ENCODE measurements at regions not wholly inside any gene's neighbourhood (a gene's known extent, or its start where the extent isn't known, plus 50 kb on each side); places are given as distances from the start of the nearest gene placed in this dataset.

DNA sequence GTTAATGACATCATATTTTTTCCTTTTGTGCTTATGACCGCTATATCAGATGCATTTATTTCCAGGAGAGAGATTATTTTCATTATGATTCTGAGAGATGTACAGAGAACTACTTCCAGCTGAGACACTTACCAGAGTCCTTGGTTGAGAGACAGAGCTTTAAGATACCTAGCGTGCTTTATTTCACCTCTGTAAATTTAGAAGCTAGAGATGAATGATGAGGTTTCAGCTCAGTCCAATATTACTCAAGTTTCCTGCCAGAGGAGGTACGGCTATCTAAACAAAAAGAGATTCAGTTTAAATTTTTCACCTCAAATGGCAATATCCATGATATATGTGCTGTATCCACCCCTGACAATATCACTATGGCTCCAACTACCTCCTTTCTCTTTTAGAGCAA is 182.6 kb upstream of the FAM3C start:
- ATAC-seq (no peak), DNase-seq (no peak)
- intact Hi-C loops (cut with micrococcal nuclease): no loop called here

GRCh38 chr7:121576148-121576917 is 180.2 kb upstream of the FAM3C start:
- ATAC-seq (no peak), DNase-seq (no peak)
- intact Hi-C loops (cut with micrococcal nuclease): no loop called here

DNA sequence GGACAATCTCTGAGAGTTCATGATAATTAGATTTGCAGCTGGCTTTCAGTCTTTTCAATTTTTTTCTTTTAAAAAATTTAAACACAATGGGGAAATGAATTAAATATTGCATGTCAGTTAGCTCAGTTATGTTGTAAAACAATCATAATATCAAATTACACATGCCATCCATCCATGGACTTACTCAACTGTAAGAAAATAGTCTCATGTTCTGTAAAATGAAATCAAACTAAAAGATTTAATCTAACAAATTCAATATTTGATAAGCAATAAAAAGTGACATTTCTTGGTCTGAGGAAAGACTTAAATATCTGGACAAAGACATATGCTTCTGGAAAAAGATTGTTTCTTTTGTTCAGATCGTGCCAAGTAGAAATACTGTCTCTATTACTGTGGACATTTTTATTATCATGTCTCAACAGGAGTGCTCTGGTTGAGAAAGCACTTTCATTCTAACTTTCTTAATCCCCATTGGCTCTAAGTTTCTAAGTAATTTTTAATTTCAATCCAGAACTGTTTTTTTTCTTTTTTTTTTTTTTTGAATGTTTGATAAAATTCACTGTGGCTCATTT is 179.2 kb upstream of the FAM3C start:
- DNase-seq (no peak), ATAC-seq (no peak)
- intact Hi-C loops (cut with micrococcal nuclease): no loop called here

GRCh38 chr7:121574109-121574508 is 178.0 kb upstream of the FAM3C start:
- DNase-seq (no peak), ATAC-seq (no peak)
- intact Hi-C loops (cut with micrococcal nuclease): no loop called here

GRCh38 chr7:121572615-121573014 is 176.5 kb upstream of the FAM3C start:
- no peak for ATAC-seq
- intact Hi-C loops (cut with micrococcal nuclease): no loop called here
- DNase-seq: no peak

DNA sequence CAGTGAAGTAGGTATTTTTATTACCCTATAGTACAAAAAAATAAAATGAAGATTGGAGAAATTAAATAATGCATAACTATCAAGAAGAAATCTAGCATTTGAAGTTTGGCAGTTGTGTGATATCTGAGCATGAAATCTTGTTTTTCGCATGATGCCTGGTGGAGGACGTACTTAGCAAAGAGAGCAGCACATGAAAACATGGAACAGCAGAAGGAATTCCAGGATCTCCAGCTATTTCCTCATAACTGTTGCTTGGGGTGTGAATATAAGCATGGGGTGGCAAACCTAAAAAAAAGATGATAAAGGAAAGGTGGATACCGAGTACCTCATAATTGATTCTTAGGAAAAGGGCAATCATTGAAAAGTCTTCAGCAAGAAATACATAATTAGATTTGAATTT is 174.3 kb upstream of the FAM3C start:
- ATAC-seq: no peak
- DNase-seq: no peak
- intact Hi-C loops (cut with micrococcal nuclease): no loop called here

DNA sequence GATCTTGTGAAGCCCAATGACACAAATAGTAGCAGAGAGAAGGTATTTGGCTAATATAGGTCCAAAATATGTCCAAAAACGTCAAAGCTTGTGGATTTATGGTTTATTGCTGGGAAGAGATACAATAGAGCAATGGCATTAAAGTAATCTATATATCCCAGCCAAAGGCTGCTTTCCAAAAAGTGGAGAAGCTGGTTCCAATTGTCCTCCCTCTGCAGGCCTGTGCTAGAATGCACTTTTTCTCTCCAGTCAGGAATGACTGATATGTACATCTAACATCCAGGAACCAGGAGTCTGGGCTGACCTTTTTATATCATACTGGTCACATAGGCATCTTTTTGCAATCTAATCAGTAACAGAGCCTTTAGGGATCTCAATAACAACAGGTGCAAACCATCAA is 167.1 kb upstream of the FAM3C start:
- intact Hi-C loops (cut with micrococcal nuclease): no loop called here
- ATAC-seq (no peak), DNase-seq (no peak)

DNA sequence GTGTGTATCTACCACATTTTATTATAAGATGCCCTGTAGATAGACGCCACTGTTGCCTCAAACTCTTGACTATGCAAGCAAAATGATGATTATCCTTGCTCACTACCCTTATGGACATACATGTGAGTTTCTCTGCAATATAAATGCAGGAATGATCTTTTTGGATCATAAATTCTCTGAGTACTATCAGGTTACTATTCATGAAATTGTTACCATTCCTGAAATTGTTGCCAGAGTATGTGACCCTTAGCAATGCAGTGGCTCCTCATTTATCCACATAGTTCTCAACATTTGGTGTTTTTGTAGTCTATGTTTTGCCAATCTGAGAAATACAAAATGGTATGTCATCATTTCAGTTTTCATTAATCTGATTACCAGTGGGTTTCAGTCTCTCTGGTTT is 166.2 kb upstream of the FAM3C start:
- DNase-seq: no peak
- intact Hi-C loops (cut with micrococcal nuclease): no loop called here
- no peak for ATAC-seq

- DNase-seq (no peak), ATAC-seq (no peak)
- intact Hi-C loops (cut with micrococcal nuclease): no loop called here
Measured at GRCh38 chr7:121561717-121562116, 165.6 kb upstream of the FAM3C start.

- no peak for DNase-seq
- no peak for ATAC-seq
Measured at GRCh38 chr7:121560267-121560990, 164.3 kb upstream of the FAM3C start.

DNA sequence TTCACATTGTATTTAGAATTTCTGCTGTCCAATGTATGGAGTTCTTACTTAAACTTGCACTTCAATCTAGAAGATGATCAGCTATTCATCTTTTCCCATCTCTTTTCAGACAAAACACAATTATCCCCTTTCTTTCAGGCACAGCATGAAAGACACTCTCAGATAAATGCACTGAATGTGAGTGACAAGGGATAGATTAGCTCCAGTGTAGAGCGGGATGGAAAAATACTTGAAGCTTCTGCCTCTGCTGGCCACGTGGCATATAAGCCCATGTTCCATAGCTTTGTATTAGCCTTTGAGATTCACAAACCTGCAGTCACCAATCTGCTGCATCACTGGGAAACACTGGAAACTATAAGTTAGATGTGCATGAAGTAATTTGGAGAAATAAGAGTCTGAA is 162.2 kb upstream of the FAM3C start:
- ATAC-seq (no peak), DNase-seq (no peak)
- intact Hi-C loops (cut with micrococcal nuclease): no loop called here

More at GRCh38 chr7:121560267-121560990, 164.3 kb upstream of the FAM3C start:
- intact Hi-C loops (cut with micrococcal nuclease): no loop called here

DNA sequence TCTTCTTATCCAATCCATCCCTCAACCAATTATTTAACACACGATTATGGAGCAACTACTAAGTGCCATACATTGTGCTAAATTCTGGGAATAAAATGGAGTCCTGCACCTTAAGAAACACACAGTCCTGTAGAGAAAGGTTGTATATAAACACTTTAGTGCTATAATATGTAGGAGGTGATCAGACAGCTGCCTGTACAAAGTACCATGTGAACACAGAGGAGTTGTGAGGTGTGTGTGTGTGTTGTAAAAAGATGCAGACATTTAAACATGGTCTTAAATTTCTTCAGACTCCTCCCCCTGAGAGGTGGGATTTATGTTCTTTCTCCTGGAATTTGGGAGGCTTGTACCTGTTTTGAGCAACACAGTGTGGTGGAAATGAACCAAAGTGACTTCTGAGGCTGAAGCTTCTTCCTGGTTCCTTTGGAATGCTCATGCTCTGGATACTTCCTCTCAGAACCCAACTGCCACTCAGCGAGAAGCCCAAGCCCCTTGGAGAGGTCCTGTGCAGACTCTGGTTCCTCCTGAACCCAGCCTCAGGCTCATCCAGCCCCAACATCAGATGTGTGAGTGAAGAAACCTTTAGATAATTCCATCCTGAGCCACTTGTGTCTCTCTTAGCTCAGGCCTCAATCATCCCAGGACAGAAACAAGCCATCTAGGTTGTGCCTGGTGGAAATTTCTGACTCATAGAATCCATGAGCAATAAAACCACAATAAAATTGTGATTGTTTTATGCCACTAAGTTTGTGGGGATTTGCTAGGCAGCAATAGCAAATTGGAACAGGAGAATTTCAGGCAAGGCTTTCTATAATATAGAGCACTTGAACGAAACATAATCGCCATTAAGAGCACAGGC is 161.2 kb upstream of the FAM3C start:
- ATAC-seq (no peak), DNase-seq (no peak)
- intact Hi-C loops (cut with micrococcal nuclease): no loop called here

GRCh38 chr7:121555558-121555957 is 159.4 kb upstream of the FAM3C start:
- ATAC-seq (no peak), DNase-seq (no peak)
- intact Hi-C loops (cut with micrococcal nuclease): no loop called here

DNA sequence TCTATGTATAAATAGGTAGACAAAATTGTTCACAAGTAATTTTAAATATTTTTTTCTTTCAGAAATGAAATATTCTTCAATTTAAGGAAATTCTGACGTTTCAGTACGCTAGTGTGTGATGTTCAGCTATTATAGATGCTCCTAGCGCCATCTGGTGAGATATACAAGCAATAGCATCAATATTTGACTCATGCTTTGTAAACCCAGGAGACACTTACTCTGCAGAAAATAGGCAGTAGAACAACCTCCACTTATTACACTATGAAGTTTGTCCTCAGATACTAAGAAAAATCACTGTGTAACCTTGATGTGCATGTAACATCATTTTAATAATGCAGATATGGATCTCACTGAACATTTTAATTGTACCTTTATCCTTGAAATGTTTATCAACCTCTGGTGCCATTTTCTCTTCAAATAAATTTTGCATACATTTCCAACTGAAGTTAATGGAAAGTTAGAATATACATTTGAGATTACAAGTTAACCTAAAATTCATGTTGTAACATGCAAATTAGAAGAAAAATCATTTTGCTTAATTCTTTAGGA is 151.5 kb upstream of the FAM3C start:
- ATAC-seq: peak; percentile 71
- intact Hi-C loops (cut with micrococcal nuclease): loop anchor here (2.0 kb wide), 1 partner anchor 181 kb away; no protein-coding TSS in a partner anchor

GRCh38 chr7:121546632-121547543 is 150.8 kb upstream of the FAM3C start:
- DNase-seq (no peak), ATAC-seq (no peak)
- intact Hi-C loops (cut with micrococcal nuclease): loop anchor here (2.0 kb wide), 1 partner anchor 180 kb away; no protein-coding TSS in a partner anchor

More for the DNA sequence above, 151.5 kb upstream of the FAM3C start:
- no peak for DNase-seq

GRCh38 chr7:121545418-121545817 is 149.3 kb upstream of the FAM3C start:
- ATAC-seq (no peak), DNase-seq (no peak)
- intact Hi-C loops (cut with micrococcal nuclease): no loop called here

- ATAC-seq: no peak
- DNase-seq: no peak
- intact Hi-C loops (cut with micrococcal nuclease): no loop called here
Measured at GRCh38 chr7:121544726-121545125, 148.6 kb upstream of the FAM3C start.

- intact Hi-C loops (cut with micrococcal nuclease): no loop called here
- DNase-seq (no peak), ATAC-seq (no peak)
Measured at GRCh38 chr7:121544238-121544637, 148.1 kb upstream of the FAM3C start.

Measured in left ventricle myocardium superior (tissue), 1 donor.